T follicular helper cell (primary cell): ENCODE measurements at regions not wholly inside any gene's neighbourhood (a gene's known extent, or its start where the extent isn't known, plus 50 kb on each side); places are given as distances from the start of the nearest gene placed in this dataset.
"Not testable (repeated sequence)": the region's sequence is repeated elsewhere in the genome, so short reads cannot be mapped to it uniquely, and the experiment has no call there.

ENCODE experiments used
- DNase-seq: peaks from one replicate; pipeline ENCODE4 v3.0.0-alpha.2; 2020; ENCODE audit warnings: low read depth

DNA sequence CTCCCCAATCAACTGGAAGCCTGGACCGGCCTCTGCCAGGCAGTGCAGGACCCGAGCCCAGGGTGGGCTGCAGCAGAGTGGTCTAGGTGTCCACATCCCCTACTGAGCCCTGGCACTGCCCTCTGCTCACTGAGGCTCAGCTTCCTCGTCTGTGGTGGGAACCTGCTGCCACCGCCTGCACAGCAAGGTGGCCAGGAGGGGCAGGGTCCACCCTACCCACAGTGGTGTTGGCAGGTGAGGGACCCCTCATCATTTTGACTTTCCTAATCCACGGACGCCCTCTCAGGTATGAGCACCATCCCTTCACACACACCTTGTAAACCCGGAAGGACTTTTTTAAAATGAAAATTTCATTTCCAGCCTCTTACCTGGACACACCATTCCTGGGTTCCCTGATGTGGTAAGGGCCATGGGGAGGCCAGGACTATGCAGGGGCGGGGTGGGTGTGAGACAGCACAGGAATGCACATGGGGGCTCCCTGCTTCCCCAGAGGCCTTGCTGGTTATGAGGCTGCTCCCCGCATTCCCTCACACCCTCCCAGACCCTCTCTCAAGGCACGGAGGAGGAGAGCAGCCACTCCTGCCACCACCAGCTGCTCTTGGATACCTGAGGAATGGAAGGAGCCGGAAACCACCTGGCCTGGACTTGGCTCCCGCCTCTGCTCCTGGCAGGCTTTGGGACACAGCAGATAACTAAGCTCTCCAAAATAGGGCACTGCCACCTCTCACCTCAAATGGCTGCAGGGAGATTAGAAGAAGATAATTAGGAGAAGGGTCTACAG lies 185.9 kb upstream of the TPM1 start:
- DNase-seq, result no peak

DNA sequence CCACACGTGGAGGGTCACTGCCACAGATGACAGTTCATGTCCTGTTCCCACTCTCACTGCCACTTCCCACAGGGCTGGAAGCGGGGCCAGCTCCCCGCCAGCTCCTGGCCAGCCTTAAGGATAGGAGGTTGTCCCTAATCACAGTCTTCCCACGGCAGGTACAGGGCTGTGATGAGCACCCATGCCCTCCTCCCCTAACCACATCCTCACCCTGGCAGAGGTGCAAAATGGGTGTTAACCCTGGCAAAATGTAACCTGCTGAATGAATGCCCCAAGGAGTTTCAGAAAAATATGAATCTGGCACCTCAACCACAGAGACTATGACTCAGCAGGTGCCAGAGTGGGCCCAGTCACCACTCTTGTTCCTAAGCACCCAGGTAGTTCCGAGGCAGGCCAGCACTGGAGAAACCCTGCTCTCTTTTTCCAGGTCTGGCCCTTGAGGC lies 185.1 kb upstream of the TPM1 start:
- no peak for DNase-seq

DNA sequence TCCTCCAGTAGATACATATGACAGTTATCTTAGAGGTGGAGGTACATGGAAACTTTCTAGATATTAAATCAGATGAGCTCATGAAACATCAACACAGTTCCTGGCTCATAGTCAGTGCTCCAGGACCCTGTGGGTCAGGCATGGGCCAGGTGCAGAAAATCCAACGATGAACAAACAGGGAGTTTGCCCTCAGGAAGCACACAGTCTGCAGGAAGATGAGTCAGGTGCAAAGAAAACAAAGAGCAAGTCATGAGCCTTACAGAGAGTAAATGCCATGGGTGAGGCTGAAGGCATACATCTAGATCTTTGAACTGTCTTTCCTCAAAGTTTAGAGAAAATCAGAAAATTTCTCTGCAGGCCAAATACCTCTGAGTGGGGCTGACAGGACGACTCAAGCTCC lies 184.2 kb upstream of the TPM1 start:
- DNase-seq, result no peak

DNA sequence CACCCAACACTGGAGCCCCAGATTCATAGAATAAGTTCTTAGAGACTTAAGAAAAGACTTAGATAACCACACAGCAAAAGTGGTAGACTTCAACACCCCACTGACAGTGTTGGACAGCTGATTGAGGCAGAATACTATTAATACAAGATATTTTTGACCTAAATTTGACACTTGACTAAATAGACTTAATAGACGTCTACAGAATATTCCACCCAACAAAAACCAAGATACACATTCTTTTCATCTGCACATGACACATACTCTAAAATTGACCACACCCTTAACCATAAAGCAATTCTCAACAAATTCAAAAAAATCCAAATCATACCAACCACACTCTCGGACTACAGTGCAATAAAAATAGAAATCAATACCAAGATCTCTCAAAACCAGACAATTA lies 179.8 kb upstream of the TPM1 start:
- DNase-seq, result no peak

DNA sequence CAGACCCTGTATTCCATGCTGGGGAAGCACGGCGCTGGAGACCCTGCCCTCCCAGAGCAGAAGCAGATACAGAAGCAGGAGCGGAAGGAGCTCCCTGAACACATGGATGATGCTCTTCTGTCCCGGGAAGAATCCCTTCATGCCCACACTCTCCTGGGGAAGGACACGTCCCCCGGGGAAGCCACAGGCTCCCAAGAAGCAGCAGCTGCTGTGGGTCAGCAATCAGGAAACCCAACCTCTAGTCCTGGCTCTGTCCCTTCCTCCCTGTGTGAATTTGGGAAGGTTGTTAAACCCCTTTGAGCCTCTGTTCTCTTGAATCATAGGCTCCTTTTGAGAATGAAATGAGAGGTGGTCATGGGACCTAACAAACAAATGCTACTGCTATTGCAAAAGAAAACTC lies 176.2 kb upstream of the TPM1 start:
- no peak for DNase-seq

DNA sequence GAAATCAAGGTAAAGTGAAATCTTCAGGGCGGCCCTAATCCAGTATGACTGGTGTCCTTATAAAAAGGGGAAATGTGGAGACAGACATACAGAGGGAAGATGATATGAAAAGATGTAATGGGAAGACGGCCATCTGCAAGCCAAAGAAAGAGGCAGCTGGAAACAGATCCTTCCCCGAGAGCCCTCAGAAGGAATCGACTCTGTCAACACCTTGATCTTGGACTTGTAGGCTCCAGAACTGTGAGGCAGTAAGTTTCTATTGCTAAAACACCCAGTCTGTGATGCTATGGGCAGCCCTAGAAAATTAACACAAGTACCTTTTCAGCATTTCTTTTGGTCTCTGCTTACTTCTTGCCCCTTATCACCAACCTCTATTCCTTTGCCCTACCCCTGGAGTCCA lies 174.7 kb upstream of the TPM1 start:
- DNase-seq, result no peak

DNA sequence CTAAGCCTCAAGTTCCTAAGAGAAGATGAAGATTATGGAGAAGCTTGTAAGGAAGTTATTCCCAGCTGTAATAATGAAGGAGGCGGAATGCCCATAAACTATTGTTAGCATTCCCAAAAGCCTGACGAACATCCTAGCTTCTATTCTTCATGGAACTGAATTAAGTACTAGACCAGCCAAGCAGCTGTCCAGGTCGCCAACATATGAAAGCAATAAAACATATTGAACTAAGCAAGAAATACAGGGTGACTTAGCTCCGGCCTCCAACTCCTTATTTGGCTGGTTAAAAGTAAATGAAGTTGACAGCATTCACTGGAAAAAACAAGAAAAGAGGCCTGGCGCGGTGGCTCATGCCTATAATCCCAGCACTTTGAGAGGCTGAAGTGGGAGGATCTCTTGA lies 174.0 kb upstream of the TPM1 start:
- DNase-seq, result no peak

DNA sequence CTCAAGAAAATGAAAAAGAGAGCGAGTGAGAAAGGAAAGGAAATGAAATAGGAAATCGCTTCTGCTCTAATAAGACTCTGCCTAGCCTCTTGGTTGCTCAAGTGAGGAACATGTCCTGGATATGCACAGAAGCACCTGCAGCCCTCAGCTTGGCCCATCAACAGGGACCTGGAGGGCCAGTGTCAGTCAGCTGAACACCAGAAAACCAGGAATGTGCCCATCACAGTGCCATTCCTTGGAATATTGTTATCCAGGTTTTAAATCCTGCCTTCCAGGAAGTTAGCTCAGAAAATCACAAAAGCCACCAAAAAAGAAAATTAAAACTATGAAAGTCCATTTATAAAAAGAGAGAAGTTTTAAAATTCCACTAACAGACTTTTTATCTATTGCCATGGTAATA lies 173.4 kb upstream of the TPM1 start:
- no peak for DNase-seq

DNA sequence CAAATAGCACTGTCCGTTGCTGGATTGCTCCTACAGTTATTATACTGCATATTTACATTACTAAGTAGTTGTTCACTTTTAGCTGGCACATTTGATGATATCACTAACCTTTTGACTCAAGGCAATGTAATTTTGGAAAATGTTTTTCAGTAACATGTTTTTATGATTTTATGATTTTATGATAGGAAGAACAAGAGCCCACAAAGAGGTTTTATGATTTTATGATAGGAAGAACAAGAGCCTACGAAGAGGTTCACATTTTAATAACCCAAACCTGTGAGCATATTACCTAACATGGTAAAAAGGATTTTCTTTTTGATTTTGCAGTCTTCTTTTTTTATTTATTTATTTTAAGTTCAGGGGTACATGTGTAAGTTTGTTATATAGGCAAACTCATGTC lies 172.3 kb upstream of the TPM1 start:
- DNase-seq, result no peak

DNA sequence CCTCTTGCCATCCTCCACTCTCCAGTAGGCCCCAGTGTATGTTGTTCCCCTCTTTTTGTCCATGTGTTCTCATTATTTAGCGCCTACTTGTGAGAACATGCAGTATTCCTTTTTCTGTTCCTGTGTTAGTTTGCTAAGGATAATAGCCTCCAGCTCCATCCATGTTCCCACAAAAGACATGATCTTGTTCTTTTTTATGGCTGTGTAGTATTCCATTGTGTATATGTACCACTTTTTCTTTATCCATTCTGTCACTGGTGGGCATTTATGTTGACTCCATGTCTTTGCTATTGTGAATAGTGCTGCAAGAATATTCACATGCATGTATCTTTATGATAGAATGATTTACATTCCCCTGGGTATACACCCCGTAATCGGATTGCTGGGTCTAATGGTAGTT lies 171.8 kb upstream of the TPM1 start:
- DNase-seq, result not testable (repeated sequence)

DNA sequence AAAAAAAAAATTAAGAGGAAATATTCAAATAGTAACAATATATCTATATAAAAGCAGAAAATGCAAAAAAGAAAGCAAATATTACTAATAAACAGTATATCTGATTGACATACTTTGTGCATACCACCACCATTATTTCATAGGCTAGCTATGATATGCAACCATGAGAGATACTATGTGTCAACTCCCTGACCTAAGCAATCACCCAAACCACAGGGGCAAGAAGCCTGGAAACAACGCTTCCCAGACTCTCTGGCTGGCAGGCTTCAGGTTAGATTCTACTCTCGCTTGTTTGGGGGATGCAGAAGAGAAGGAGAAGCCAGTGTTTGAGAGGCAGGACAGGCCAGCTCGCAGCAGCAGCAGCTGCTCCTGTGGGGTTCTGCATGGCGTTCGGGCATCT lies 169.3 kb upstream of the TPM1 start:
- no peak for DNase-seq

DNA sequence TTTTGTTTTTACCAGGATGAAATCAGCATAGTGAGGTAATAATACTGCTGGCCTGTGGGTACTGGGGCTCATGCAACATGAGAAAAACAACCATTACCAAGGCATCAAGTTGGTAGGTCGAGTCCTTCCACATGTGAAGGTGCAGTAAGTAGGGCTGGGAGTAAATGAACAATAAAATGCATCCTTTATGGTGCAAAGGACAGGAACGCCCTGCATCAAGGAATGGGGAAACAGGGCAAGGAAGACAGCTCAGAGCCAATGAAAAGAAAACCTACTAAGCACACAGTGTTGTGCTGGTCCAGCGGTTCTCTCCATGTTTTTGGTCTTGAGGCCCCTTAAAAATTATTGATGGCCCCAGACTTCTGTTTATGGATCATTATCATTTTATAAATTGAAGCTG lies 168.5 kb upstream of the TPM1 start:
- no peak for DNase-seq

DNA sequence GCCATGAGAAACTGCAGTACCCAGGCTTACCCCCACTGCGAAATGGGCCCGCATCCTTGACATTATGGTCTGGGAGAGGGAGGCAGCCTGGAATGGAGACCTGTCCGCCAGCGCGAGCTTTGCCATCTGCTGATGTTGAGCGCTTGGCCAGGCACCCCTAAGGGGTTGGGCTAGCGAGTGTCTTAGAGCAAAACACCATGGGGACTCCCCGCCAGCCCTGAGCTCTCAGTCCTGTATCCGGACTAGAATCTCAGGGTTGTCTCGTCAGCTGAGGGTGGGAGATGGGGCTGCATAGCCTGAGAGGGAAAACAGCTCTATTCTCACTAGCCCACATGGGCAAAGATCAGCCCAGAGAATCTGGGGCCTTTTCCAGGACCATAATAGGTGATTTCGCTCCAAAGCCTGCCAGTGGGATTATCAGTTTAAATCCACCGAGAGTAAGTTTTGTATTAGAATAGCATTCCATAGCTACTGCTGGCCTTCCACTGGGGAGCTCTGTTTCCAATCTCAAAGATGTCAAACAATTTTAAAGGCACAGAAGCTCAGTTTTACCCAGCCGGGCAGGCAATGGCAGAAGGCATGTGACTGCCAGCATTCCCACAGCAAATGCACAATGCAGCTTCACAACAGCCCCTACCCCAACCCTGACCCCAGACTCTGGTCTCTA lies 167.5 kb upstream of the TPM1 start:
- no peak for DNase-seq

DNA sequence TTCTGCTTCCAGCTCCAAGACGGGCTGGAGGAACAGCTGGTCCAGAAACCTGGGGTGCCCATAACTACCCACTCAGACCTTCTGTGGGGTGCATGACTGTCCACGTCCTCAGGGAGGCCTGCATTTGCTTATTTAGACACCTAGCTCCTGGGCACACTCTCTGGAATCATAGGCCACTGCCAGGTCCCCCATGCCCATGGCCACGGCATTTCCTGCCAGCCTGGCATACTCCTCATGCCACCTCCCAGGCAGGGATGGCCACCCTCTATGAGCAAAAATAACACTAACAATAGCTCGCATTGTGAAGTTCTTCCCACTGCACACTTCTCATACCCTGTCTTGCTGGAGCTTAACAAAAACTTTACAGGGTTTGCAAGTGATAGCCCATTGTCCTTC lies 166.9 kb upstream of the TPM1 start:
- no peak for DNase-seq

DNA sequence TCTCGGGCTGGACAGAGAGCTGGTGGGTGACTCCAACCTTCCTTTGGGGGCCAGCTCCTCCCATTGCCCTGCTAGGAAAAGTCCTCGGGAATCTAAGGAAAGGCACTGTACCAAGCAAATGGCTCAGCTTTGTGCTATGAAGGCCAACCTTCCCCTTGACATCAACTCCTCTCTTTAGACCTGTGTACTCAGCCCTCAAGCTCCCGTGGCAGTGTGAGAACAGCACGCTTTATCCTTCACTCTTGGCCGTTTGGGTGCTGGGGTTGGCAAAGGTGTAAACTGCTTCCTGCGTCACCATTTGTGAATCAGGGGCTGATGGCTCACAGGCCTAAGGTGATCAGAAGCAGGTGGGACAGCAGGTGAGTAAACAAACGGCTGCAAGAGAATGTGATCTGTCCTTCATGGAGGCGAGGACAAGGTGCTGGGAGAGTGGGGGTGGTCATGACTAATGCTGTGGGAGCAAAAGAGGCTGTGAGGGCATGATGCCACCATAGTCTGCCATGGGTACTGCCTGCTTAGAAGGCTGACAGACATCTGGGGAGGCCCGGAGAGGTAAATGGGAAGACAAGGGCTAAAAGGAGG lies 165.2 kb upstream of the TPM1 start:
- DNase-seq, result no peak

DNA sequence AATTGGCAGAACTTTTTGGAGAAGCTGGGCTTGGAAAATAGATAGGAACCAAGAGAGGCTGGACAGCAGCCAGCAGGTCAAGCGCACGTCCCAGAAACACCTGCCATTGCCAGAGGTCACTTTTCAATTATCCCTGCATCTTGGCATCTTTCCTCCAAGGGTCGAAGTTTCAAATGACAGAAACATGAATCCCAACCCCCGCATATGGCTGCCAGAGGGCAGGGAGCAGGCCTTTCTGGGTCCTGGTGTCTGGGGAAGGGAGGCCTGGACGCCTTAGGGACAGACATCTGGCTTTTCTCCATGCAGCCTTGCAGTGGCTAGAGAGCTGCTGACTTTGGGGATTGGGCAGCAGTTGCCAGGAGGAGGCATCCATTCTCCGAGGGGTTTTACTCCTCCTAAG lies 164.5 kb upstream of the TPM1 start:
- no peak for DNase-seq

DNA sequence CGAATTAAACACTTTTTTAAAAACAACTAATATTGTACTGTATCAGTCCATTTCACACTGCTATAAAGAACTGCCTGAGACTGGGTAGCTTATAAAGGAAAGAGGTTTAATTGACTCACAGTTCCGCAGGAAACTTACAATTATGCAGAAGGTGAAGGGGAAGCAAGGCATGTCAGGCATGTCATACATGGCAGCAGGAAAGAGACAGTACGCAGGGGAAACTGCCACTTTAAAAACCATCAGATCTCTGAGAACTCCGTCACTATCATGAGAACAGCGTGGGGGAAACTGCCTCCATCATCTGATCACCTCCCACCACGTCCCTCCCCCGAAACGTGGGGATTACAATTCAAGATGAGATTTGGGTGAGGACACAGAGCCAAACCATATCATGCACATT lies 162.8 kb upstream of the TPM1 start:
- DNase-seq, result no peak

DNA sequence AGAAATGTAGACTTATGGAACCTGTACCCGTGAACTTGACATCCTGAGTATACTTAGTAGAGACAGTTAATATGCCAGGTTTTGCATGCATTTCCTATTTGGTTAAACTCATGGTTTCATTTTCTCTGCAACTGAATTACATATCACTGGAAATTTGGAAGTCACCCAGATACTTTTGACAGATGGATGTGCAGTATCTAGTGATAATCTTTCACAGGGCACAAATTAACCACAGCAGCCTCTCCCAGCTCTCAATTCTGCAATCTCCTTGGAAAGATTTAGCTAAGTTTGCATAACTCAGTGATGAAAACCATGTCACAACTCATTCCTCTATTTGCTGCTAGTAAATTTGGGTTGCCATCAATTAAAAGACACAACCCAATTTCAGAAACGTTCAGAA lies 162.3 kb upstream of the TPM1 start:
- DNase-seq, result no peak

DNA sequence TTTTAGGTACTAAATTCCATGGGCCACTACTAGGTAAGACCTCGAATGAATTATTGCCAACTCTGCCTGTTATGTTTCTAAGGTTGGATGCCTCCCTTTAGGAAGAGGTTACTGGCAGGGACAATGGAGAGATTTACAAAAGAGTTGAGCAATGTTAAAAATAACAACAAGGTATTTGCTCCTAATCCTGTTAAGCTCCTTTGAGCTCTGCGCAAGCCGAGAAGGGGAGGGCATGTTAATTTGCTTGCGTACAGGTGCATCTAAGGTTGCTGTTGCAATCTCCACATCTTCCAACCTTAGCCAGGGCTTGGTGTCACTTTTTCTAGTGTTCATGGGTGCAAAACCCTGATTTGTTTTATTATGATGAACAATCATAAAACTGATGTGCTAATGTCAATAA lies 161.5 kb upstream of the TPM1 start:
- no peak for DNase-seq

DNA sequence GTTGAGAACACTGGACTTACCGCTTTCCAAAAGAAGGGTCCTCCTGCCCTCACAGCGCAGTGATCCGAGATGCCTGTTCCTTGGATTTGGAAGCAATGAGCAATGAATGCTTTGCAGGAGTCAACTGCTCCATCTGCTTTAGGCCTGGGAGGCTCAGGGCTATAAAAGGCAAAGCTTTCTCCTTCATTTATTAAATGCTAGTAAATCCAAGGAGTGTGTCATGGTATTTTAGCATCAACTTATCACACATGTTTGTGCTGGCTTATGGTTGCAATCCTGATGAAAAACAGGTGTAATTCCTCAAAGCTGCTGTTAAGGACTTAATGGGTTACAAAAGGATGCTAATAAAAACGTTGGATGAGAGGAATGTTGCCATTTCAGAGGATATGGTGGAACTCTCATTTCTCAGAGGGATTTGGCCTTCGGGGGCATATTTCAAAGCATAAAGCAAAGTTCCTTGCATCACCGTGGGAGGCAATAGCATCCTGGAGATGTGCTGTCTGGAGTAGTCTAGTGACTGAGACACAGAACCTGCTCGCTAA lies 158.5 kb upstream of the TPM1 start:
- DNase-seq, result no peak

DNA sequence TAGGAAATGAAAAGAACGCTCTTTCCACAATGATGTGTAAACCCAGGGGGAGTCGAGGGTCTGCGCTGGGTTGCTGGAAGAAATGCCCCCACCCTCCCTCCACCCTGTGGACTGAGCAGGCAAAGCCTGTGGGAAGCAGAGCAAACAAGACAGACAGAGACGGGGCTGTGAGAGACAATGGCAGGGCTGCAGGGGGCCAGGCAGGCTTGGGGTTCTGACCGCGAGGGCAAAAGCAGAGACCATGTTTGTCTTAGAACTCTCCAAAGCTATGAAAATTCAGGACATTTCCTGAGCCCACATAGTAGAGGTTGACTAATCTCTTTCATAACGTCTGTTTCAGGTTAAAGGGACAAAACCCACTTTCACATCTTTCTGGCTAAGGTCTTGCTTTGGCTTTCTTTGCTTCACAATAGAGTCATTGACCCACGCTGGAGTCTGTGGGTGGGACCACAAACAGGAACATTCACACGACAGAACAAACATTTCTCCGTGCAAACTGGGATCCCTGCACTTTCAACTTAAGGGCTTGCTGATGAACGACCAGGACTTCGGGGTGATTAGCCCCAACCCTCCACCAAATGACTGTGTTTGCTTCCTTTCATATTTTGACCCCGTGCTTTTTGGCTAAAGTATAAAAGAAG lies 156.0 kb upstream of the TPM1 start:
- DNase-seq, result no peak

DNA sequence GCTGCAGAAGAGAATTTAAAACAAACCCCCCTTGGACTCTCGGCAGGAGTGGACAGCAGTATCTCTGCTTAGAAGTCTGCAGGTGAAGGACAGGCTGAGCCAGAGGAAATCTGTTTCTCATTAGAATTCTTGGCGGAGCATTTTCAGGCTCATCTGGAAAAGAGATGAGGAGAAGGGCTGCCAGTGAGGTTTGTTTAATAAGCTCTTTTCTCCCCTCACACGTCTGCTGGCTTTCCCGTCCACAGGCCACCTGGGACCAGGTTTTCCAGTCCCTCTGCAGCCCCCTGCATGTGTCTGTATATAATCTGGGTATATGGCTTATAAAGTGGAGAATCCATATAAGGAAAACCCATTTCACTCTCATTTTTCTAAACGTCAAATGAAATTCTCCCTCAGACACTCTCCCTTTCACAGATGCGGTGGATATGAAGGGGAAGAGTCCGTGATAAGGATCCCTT lies 155.4 kb upstream of the TPM1 start:
- no peak for DNase-seq

DNA sequence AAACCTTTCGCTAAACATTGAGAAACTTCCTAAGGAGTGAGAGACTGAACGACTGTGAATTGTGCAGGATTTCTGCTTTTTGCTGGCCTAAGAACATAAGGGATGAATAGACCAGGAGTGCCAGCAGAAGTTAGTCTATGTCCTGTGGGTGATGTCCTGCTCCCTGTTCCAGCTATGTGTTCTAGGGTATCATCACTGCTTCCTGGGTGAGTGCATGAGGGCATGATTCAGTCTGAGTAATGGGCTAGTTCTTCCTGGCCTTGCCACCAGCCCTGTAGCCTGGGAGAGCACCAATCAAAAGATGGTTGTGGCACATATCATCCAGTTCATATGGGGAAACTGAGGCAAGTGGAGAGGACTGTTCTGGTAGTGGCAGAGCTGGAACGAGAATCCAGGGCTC lies 153.9 kb upstream of the TPM1 start:
- DNase-seq, result no peak
